ENCODE measurements at regions not wholly inside any gene's neighbourhood (a gene's known extent, or its start where the extent isn't known, plus 50 kb on each side); places are given as distances from the start of the nearest gene placed in this dataset.

GRCh38 chr6:159595173-159595572, 97.9 kb downstream of the SOD2 start:
- no peak for DNase-seq (ENCODE audit: low spot score in 2 of 2)
- TF ChIP-seq CTCF (IDR thresholded peaks at IDR 0.05) (no peak), POLR2A (IDR thresholded peaks at IDR 0.05) (no peak), EP300 (IDR thresholded peaks at IDR 0.05) (no peak)
- Histone ChIP-seq H3K27me3 (no peaks in the 10 kb centered on the region), H3K27ac (peak overlapping the region in 2 of 4 donors; percentile 25 to 87), H3K4me3 (no peak overlapping the region), H3K4me1 (peaks cover 0 to 16% (median 4%) of the 10 kb centered on the region in 4 donors), H3K36me3 (no peaks in the 10 kb centered on the region), H3K9me3 (no peaks in the 10 kb centered on the region)
- 37 to 45% methylated on average over 3 of the region's 3 CpGs for WGBS, 2 donors

GRCh38 chr6:159594750-159595117, 98.3 kb downstream of the SOD2 start:
- H3K4me3 ChIP-seq, result no peak overlapping the region
- peaks cover 0 to 16% (median 4%) of the 10 kb centered on the region in 4 donors for H3K4me1 ChIP-seq
- TF ChIP-seq CTCF (IDR thresholded peaks at IDR 0.05) (no peak), POLR2A (IDR thresholded peaks at IDR 0.05) (no peak), EP300 (IDR thresholded peaks at IDR 0.05) (no peak)
- peak overlapping the region in 2 of 4 donors; percentile 25 to 87 for H3K27ac ChIP-seq
- H3K27me3 ChIP-seq, result no peaks in the 10 kb centered on the region
- H3K9me3 ChIP-seq, result no peaks in the 10 kb centered on the region
- H3K36me3 ChIP-seq, result no peaks in the 10 kb centered on the region
- no peak for DNase-seq (ENCODE audit: low spot score in 2 of 2)
- 33 to 42% methylated on average over 1 of the region's 1 CpG for WGBS, 2 donors

- no peaks in the 10 kb centered on the region for H3K36me3 ChIP-seq
- H3K27ac ChIP-seq, result peak overlapping the region in 1 of 4 donors; percentile 87
- H3K4me3 ChIP-seq, result no peak overlapping the region
- H3K9me3 ChIP-seq, result no peaks in the 10 kb centered on the region
- peaks cover 0 to 16% (median 4%) of the 10 kb centered on the region in 4 donors for H3K4me1 ChIP-seq
- TF ChIP-seq POLR2A (IDR thresholded peaks at IDR 0.05), result no peak
- TF ChIP-seq CTCF (IDR thresholded peaks at IDR 0.05), result no peak
- TF ChIP-seq EP300 (IDR thresholded peaks at IDR 0.05), result no peak
- H3K27me3 ChIP-seq, result no peaks in the 10 kb centered on the region
- WGBS, 2 donors, result 56 to 59% methylated on average over 7 of the region's 7 CpGs
- no peak for DNase-seq (ENCODE audit: low spot score in 2 of 2)
These were observed 98.8 kb downstream of the SOD2 start for GRCh38 chr6:159594106-159594749.

GRCh38 chr6:159590835-159591234, 102.2 kb downstream of the SOD2 start:
- Histone ChIP-seq H3K27me3 (no peaks in the 10 kb centered on the region), H3K36me3 (no peaks in the 10 kb centered on the region), H3K4me1 (peaks cover 0 to 16% (median 4%) of the 10 kb centered on the region in 4 donors), H3K4me3 (no peak overlapping the region), H3K9me3 (no peaks in the 10 kb centered on the region), H3K27ac (no peak overlapping the region)
- no peak for DNase-seq (ENCODE audit: low spot score in 2 of 2)
- no peak for TF ChIP-seq CTCF (IDR thresholded peaks at IDR 0.05)
- WGBS, 2 donors, result 66 to 67% methylated on average over 5 of the region's 5 CpGs

- Histone ChIP-seq H3K36me3 (no peaks in the 10 kb centered on the region), H3K27ac (no peak overlapping the region), H3K27me3 (no peaks in the 10 kb centered on the region), H3K4me3 (no peak overlapping the region), H3K4me1 (no peaks in the 10 kb centered on the region), H3K9me3 (no peaks in the 10 kb centered on the region)
- no peak for TF ChIP-seq CTCF (IDR thresholded peaks at IDR 0.05)
- no peak for TF ChIP-seq POLR2A (IDR thresholded peaks at IDR 0.05)
- TF ChIP-seq EP300 (IDR thresholded peaks at IDR 0.05), result no peak
- WGBS, 2 donors, result 82 to 90% methylated on average over 1 of the region's 1 CpG
- DNase-seq (ENCODE audit: low spot score in 2 of 2), result no peak
These were observed 106.4 kb downstream of the SOD2 start for GRCh38 chr6:159586684-159587083.

Data from tibial nerve (tissue), 4 donors.